ENCODE measurements at regions not wholly inside any gene's neighbourhood (a gene's known extent, or its start where the extent isn't known, plus 50 kb on each side); places are given as distances from the start of the nearest gene placed in this dataset.

GRCh38 chr3:194218646-194219453 is 82.9 kb downstream of the HES1 start:
- no peak for DNase-seq (ENCODE audit: low spot score)

- no peak for DNase-seq (ENCODE audit: low spot score)
Observed at GRCh38 chr3:194219826-194220410, 84.0 kb downstream of the HES1 start.

GRCh38 chr3:194220901-194221326 is 85.0 kb downstream of the HES1 start:
- no peak for DNase-seq (ENCODE audit: low spot score)

- no peak for DNase-seq (ENCODE audit: low spot score)
Observed at GRCh38 chr3:194221336-194221735, 85.4 kb downstream of the HES1 start.

- DNase-seq (ENCODE audit: low spot score), result no peak
Observed at GRCh38 chr3:194223951-194224350, 88.0 kb downstream of the HES1 start.

DNA sequence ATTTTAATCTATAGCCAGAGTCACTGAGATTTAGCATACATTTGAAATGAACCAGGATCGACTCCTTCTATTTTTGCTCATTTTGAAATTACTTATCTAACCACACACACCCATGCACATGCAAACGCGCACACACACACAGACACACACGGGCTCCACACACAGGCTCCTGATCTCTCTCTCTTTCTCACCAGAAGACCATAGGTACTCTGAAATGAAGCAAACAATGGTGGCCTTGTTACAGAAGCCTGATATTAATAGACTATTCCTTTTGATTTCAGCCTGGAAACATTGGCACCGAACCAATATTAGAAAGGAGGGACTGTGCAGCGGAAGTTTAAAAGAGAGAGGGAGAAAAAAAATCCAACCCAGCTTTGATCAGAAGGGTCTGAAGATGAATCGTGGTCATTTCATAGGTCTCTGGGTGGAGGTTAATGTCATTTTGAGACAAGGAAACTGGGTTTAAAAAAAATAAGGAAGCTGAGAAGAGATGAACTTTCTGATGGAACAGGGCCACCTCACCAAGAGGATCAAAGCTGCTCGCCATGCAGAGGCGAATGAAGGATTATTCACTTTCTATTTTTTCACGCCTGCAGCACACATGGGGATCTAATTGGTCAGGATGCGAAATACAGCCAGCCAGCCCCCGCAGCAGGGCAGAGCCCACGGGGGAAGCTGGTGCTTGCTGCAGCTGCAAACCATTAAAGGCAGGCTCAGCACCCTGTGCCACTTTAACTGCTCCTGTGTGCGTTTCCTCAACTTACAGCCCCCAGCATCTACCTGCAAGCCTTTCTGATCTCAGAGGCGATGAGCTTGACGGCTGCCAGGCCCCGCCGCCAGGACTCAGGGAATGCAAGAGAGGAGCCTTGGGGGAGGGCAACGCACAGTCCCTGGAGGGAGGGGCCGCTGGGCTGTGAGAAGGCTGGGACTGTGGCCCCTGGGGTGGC is 88.8 kb downstream of the HES1 start:
- DNase-seq (ENCODE audit: low spot score), result no peak

DNA sequence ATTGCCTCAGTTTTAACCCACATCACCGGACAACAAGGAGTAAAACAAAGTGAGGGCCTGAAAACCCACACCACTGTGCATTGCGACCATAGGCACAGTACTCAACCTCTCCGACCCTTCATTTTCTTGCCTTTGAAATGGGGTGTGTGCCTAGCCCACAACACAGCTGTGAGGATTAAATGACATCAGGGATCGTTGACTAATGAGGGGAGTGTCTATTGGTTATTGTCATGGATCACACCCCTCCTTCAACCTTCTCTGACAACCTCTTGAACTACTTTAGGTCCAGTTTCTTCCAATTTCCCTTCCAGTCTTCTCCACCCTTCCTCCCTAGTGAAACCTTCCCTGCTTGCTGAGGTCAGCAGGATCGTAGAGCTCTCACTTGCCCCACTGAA is 89.5 kb downstream of the HES1 start:
- no peak for DNase-seq (ENCODE audit: low spot score)

GRCh38 chr3:194225988-194226663 is 90.2 kb downstream of the HES1 start:
- DNase-seq (ENCODE audit: low spot score), result no peak

- no peak for DNase-seq (ENCODE audit: low spot score)
Observed at GRCh38 chr3:194231929-194232832, 96.2 kb downstream of the HES1 start.

DNA sequence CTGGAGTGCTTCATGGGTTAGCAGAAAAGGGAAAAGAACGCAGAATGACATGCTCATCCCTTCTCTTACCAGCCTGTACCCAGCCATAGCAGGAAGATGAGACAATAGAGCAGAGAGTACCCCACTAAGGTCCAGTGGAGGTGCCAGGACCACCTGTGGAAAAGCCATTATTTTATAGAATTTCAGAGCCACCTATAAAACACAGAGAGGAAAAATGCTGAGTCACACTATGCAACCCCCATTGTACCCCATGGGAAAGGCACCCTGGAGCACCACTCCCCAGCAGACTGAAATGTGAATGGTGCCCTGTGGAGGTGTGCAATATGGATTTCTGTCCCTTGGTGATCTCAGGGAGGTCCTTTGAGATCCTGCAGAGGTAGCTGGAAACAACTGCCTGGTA is 97.2 kb downstream of the HES1 start:
- DNase-seq (ENCODE audit: low spot score), result no peak

DNA sequence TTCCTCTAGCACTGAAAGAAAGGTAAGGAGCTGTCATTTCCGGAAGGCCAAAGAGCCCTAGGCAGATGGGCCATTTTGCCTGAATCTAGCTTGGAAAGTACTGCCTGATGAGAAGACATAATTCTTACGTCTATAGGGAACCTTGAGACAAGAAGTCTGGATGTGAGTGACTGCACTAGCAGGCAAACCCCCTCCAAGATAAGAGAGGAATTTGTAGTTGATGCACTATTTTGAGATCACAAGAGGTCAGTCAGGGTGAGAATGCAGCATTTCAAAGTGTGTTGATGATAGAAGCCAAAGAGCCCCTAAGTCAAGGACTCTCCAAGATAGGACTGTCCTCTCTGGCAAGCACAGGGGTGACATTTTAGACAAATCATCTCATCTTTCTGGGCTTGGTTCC is 99.2 kb downstream of the HES1 start:
- DNase-seq (ENCODE audit: low spot score), result no peak

DNA sequence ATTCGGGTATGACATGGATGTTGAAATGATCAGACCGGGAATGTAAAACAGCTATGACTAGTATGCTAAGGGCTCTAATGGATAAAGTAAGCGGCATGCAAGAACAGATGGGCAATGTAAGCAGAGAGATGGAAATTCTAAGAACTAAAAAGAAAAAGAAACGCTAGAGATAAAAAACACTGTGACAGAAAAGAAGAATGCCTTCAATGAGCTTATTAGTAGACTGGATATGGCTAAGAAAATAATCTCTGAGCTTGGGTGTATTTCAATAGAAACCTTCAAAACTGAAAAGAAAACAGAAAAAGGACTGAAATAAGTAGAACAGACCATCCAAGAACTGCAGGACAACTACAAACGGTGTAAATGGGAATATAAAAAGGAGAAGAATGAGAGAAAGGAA is 101.2 kb downstream of the HES1 start:
- DNase-seq (ENCODE audit: low spot score), result no peak

DNA sequence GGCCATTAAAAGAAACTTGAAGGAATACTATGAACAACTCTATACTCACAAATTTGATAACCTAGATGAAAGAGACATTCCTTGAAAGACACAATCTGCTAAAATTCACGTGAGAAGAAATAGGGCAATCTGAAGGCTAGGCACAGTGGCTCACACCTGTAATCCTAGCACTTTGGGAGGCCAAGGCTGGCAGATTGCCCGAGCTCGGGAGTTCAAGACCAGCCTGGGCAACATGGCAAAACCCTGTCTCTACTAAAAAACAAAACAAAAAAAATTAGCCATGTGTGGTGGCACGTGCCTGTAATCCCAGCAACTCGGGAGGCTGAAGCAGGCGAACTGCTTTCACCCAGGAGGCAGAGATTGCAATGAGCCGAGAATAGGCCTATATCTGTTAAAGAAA is 104.8 kb downstream of the HES1 start:
- no peak for DNase-seq (ENCODE audit: low spot score)

DNA sequence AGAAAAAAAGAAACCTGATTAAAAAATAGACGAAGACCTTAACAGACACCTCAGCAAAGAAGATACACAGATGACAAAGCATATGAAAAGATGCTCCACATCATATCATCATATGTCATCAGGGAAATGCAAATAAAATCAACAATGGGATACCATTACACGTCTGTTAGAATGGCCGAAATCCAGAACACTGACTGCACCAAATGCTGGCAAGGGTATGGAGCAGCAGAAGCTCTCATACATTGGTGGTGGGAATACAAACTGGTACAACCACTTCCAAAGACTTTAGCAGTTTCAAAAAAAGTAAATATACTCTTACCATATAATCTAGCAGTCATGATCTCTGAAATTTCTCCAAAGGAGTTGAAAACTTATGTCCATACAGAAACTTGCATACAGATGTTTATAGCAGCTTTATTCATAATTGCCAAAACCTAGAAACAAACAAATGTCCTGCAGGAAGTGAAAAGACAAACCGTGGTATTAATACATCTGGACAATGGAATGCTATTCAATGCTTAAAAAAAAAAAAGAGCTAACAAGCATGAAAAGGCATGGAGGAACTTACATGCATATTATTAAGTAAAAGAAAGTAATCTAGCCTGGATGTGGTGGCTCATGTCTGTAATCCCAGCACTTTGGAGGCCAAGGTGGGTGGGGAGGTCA is 107.4 kb downstream of the HES1 start:
- DNase-seq (ENCODE audit: low spot score), result no peak

GRCh38 chr3:194244167-194244566 is 107.0 kb downstream of the CPN2 start:
- DNase-seq (ENCODE audit: low spot score), result no peak

DNA sequence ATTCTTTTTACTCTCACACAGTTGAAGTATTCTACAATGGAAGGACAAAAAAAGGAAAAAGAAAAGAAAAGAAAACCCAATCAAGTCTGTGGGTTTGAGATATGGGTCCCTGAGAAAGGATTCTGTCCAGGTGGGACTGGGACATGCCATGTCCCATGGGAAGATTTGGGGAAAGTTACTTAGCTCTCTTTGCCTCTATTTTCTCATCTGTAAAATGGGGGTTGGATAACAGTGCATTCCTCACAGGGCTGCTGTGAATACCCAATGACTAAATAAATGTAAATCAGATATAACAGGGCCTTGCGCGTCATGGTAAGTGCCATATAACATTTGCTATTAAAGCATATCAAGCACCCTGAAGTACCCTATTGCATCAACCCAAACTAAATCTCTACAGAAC is 105.7 kb downstream of the CPN2 start:
- no peak for DNase-seq (ENCODE audit: low spot score)

DNA sequence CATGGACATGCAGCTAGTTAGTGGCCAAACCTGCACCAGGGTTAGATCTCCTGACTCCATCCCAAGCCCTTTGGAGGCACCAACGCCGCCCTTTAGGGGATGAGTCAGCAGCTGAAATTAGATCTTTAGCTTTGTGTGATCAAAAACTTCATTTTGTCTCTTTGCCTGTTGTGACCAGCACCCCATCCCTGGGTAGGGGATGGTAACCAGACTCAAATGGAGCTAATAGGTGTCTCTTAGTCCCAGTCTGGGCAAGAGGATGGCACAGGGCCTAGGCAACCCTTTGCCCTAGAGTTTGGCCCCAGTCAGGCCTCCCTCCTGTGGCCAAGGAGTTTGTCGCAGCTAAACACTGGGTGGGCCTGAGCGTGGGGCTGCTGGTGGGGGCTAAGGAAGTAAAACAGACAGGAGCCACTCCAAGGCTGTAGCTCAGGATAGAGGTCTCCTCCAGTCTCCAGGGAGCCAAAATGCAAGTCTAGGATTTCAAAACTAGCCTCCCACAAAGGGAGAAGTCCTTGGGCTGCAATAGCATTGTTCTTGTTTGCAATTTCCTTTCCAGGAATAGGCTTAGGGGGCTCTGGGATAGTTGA is 105.1 kb downstream of the CPN2 start:
- DNase-seq (ENCODE audit: low spot score), result no peak

DNA sequence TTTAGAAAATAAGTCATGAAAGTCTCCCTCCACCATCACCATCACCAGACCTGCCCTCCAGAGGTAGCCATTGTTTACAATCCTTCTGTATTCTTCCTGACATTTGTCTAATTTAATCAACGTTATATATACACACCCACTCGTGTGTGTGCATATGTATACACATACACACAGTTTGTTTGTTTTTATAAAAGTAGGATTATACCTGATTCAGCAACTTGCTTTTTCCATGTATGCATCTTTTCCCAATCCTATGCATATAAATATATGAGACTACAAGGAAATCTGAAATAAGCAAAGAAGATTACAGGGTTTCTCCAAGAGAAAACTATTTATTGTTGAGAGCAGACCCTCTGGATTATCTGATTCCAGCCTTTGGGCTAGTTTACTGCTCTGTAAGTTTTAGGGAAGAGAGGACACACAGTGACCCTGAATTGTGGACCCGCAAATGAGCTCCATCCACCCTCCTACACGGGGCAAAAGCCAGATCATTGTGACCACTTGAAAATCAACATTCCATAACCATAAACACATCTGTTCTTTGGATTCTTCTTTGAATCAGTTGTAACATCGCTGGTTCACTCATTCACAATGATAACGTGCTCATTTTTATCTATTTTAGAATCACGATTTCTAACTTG is 104.3 kb downstream of the CPN2 start:
- DNase-seq (ENCODE audit: low spot score), result no peak

DNA sequence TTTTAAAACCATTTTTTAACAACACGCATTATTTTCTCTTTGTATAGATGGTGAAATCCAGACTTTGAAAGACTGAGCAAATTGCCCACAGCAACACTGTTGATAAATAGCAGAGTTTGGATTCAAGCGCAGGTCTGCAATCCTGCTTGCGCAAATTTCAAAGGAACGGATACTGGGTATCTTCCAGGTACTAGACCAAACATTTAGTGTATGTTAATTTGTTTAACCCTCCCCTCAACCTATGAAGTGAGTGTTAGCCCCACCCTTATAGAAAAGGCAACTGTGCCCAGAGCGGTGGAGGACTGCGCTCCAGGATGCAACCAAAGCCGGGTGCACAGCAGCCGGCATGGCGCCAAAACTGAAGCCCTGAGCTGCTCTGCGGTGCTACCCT is 103.8 kb downstream of the CPN2 start:
- no peak for DNase-seq (ENCODE audit: low spot score)

Measured in HuH-7.5 (cell line).